HL-60 (cell line): ENCODE measurements at regions not wholly inside any gene's neighbourhood (a gene's known extent, or its start where the extent isn't known, plus 50 kb on each side); places are given as distances from the start of the nearest gene placed in this dataset.

Source experiments
- GABPA ChIP-seq: IDR thresholded peaks from 2 replicates; pipeline ENCODE4 v1.6.1; 2012; ENCODE audit warnings: low read depth
- POLR2AphosphoS5 ChIP-seq: IDR thresholded peaks from 2 replicates; pipeline ENCODE4 v1.6.1; 2012; ENCODE audit warnings: low read depth
- SPI1 ChIP-seq: IDR thresholded peaks from 2 replicates; pipeline ENCODE4 v1.6.1; 2012; ENCODE audit warnings: low read depth, mild to moderate bottlenecking, borderline replicate concordance
- TF ChIP-seq, protein P1 (sequence below): IDR thresholded peaks from one replicate; pipeline ENCODE4 v1.5.1; 2011; ENCODE audit warnings: low read length, control low read depth, inconsistent platforms; ENCODE audit not compliant: insufficient read depth
- TF ChIP-seq, protein P2 (sequence below): IDR thresholded peaks from 2 replicates; pipeline ENCODE4 v1.6.1; 2012; ENCODE audit warnings: low read depth; ENCODE audit not compliant: insufficient replicate concordance

DNA sequence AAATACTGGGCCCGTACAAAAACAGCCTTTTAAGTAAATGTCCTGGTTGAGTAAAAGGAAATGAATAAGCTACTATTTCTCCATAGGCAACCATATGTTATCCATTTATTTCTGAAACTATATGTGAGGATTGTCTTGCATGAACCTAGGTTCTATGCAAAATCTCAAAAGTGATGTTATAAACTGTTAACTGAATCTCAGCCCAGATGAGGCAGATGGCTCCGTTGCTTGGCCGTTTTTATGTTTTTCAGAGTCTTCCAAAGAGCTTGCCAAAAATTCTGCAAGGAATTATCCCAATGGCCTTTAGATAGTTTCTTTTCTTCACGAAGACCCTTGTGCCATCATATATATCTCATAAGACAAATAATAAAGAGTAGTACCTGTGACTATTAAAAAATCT is 1669.5 kb upstream of the DDX18 start:
- TF ChIP-seq, protein P1, sequence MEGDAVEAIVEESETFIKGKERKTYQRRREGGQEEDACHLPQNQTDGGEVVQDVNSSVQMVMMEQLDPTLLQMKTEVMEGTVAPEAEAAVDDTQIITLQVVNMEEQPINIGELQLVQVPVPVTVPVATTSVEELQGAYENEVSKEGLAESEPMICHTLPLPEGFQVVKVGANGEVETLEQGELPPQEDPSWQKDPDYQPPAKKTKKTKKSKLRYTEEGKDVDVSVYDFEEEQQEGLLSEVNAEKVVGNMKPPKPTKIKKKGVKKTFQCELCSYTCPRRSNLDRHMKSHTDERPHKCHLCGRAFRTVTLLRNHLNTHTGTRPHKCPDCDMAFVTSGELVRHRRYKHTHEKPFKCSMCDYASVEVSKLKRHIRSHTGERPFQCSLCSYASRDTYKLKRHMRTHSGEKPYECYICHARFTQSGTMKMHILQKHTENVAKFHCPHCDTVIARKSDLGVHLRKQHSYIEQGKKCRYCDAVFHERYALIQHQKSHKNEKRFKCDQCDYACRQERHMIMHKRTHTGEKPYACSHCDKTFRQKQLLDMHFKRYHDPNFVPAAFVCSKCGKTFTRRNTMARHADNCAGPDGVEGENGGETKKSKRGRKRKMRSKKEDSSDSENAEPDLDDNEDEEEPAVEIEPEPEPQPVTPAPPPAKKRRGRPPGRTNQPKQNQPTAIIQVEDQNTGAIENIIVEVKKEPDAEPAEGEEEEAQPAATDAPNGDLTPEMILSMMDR, result no peak
- TF ChIP-seq GABPA (no peak), SPI1 (no peak), POLR2AphosphoS5 (no peak)
- TF ChIP-seq, protein P2, sequence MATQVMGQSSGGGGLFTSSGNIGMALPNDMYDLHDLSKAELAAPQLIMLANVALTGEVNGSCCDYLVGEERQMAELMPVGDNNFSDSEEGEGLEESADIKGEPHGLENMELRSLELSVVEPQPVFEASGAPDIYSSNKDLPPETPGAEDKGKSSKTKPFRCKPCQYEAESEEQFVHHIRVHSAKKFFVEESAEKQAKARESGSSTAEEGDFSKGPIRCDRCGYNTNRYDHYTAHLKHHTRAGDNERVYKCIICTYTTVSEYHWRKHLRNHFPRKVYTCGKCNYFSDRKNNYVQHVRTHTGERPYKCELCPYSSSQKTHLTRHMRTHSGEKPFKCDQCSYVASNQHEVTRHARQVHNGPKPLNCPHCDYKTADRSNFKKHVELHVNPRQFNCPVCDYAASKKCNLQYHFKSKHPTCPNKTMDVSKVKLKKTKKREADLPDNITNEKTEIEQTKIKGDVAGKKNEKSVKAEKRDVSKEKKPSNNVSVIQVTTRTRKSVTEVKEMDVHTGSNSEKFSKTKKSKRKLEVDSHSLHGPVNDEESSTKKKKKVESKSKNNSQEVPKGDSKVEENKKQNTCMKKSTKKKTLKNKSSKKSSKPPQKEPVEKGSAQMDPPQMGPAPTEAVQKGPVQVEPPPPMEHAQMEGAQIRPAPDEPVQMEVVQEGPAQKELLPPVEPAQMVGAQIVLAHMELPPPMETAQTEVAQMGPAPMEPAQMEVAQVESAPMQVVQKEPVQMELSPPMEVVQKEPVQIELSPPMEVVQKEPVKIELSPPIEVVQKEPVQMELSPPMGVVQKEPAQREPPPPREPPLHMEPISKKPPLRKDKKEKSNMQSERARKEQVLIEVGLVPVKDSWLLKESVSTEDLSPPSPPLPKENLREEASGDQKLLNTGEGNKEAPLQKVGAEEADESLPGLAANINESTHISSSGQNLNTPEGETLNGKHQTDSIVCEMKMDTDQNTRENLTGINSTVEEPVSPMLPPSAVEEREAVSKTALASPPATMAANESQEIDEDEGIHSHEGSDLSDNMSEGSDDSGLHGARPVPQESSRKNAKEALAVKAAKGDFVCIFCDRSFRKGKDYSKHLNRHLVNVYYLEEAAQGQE, result no peak
